ENCODE measurements at regions not wholly inside any gene's neighbourhood (a gene's known extent, or its start where the extent isn't known, plus 50 kb on each side); places are given as distances from the start of the nearest gene placed in this dataset.
"Not testable (repeated sequence)": the region's sequence is repeated elsewhere in the genome, so short reads cannot be mapped to it uniquely, and the experiment has no call there.

DNA sequence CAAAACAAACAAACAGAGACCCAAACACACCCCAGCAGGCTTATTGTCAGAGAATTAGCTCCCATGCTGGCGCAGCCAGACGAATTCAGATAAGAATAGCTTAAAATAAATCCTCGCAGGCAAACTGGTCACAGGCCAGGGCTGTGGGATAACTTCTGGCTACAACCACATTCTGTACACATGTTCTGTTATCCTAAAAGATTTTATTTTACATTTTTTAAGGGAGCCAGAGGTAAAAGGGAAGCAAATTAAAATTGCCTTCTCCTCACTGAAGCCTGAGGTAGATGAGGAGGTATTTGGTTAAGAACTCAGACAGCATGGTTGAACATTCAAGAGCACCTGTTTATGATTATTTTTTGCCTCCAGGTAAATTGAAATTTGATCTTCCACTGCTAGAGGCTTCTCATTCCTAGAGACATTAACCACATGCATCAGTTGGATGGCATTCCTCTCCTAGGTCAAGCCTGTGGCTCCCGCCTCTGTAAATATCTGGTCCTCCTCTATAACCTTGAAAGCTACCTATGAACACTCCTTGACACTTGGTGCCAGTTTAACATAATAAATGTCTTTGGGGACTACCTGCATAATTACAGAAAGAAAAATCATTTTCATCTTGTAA lies 190.3 kb downstream of the SATB1 start:
- peak; percentile 16 for DNase-seq

DNA sequence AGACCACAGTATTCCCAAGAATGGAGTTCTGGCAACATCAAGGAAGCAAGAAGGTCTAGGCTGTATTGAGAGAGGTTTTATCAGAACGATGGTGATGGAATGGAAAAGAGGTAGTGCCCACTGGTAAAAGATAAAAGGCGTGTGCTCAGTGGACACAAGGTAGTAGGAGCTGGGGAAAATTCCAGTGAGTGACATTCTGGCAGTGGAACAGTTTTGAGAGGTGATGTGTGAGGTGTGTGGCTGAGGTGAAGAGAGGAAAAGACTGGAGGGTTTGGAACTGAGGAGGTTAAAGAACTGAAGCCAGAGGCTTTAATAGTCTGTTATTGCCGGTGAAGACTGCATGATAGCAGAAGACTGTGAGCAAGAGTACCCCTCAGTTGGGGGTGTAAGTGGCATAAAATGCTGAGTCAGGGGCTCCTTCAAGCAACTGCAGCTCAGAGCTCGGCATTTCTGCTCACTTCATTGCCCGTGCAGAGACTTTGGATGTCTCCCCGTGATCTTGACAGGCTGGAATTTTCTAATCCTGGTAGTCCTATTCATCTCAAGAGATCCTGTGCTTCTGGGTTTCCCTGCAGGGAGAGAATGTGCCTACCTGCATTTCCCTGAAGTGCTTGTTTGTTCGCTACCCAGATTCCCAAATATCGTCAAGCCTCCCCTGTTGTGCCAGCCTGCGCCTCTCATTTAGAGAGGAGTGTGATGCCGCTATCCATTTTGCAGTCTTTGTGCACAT lies 191.0 kb downstream of the SATB1 start:
- peak; percentile 24 for DNase-seq

DNA sequence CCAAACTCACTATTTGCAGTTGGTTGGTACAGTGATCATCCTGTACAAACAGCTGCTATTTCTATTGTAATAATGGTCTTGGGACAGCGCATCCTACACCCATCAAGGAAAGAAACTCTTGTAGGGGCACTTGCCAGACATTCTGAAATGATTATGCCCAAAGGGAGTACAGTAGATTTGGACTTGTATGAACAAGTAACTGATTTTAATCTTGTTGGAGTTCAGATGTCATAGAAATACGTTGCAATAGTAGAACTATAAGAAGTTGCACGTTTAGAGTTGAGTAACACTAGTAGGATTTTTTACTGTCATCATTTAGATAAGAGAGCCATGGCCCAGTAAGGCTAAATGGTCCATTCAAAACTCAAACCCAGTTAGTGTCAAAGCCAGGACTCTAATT lies 192.8 kb downstream of the SATB1 start:
- no peak for DNase-seq

DNA sequence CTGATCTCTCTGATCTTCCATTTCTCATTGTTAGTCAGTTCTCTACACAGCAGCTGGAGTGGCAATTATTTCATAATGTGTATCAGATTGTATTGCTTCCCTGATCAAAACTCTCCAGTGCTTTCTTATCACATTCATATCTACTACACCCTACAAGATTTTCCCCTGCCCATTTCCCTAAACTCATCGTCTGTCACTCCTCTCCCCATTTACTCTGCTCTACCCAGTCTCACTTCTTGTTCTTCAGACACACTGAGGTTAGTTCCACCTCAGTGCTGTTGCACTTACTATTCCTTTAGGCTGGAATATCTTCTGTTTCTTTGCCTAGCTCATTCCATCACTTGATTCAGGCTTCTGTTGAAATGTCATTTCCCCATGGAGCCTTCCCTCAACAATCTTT lies 197.1 kb downstream of the SATB1 start:
- DNase-seq, result no peak

DNA sequence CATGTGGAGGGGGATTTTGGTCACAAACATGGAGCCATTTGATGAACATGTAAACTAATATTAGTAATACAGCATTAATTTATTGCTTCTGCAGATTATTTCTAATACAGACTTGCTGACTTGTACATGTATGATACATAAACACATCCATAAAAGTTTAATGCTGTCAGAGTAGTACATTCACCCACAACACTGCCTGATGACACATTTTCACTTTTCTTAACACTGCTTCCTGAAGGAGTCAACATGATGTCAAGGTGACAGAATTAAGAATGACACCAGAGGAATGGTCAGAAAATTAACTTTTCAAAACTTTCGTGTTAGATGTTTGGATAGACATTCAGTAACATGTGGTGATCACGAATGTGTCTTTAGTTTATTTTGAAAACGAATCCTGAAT lies 199.4 kb downstream of the SATB1 start:
- DNase-seq, result no peak

DNA sequence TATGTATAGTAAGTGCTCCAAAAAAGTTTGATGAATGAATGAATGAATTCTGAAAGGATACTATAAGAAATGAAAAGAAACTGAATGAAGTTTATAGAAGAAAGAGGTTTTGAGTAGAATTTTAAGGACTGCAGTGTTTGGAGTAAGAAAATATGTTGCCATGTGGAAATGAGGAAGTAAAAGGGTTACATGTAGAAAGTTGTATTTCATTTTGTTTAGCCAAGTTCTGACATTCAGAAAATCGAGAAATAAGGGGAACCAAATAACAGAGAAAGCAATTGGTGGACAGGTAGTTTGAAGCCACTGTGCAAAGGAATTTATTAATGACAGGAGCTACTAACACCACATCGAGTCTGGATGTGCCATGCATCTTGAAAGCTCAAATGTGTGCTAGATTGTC lies 200.7 kb downstream of the SATB1 start:
- DNase-seq, result no peak

DNA sequence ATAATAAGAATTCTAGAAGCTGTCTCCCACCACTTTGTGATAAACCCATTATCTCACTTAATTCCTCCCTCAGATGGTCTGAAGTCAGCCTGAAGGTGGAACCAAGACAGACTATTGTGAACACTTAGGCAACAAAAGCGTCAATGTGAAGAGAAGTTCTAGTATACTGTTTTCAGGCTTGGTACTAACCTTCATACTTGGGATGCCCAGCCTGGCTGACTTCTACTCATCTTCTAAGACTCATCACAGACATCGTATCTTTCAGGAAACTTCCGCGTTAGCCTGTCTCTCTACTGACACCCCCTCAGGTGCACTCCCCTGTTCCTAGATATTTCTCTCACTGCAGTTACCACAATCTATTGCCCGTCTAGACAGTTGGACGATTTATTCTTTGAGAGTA lies 201.2 kb downstream of the SATB1 start:
- DNase-seq, result no peak

DNA sequence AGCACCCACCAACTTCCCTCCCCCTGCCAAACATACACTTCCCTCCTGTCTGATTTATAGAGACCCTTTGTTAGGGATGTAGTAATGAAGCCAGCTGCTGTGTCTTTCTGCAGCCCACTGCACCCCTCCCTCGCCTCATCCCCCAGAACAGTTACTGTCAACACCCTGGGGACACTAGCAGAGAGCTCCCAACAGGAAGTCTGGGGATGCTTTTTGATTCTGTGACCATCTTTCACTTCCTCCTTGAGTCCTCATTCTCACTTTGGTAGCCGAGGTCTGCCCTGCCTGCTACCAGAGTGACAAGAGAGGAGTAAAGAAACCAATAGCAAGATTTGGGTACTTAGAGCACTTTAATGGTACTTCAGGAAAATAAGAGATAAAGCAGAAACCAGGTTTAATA lies 201.6 kb downstream of the SATB1 start:
- no peak for DNase-seq

DNA sequence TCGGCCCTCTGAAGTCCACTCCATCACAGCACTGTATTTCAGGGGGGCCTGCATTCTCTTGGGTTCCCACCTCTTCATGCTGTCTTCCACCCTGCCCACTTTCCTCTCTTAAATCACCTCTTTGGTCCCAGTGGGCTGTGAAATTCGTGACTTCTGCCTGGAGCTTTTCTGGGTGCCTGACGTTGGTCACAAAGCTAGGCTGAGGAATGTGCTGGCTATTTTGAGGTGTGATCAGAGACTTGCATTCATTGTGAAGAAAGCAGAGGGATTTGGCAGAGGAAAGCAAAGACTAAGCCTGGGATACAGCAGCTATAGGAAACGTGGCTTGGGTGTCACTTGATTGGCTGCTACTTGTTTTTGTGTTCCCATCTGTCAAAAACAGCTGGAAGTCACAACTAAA lies 202.5 kb downstream of the SATB1 start:
- no peak for DNase-seq

DNA sequence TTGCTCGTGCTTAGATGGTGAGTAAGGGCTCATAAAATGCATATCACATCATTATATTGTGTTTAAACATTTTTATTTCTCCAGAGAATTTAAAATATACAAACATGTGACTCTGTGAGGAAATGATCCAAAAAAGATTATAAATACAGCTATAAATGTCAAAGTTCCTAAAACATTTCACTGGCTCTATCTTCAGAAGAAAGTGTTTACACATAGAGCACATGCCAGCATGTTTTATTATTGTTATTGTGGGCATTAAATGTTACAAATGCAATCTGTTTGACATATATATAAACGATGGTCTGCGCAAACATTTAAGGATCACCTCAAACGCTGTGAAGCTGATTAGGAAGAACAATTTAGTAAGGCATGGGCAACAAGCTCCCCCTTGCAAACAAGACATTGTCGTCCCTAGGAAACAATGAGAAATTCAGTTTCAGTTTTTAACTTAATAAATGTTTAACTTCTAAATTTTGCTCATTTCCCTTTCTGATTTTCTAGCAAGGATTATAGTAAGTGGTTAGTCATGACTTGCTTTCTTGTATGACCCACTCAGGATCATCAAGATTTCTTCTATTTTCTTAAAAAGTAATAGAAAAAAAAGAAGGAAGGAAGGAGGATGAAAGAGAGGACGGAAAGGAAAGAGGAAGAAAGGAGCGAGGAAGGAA lies 207.5 kb downstream of the SATB1 start:
- DNase-seq, result no peak

DNA sequence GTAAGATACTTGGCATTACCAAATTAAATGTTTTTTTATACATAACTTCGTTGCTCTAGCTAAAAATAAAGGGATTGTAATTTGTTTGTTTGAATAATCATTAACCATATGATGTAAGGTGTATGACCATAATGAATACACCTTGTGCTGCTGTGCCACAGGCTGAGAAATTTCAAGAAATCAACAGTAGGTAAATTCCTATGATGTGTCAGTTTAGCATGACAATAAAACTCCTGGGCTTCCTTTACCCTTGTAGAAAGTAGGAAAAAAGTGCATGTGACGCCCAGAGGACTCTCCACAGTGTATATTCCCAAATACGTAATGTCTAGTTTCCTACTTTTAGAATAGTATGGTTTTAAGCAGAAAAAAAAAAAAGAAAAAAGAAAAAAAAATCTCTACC lies 208.1 kb downstream of the SATB1 start:
- no peak for DNase-seq

DNA sequence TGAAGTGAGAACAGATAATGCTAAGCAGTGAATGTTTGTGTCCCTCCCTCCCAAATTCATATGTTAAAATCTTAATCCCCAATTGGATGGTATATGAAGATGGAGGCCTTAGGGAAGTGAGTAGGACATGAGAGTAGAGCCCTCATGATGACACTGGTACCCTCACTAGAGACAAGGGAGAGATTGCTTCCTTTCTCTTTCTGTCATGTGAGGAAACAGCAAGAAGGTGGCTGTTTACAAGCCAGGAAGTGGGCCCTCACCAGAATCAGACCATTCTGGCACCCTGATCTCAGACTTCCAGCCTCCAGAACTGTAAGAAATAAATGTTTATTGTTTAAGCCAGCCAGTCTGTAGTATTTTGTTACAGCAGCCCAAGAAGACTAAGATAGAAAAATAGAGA lies 209.5 kb downstream of the SATB1 start:
- DNase-seq, result no peak

DNA sequence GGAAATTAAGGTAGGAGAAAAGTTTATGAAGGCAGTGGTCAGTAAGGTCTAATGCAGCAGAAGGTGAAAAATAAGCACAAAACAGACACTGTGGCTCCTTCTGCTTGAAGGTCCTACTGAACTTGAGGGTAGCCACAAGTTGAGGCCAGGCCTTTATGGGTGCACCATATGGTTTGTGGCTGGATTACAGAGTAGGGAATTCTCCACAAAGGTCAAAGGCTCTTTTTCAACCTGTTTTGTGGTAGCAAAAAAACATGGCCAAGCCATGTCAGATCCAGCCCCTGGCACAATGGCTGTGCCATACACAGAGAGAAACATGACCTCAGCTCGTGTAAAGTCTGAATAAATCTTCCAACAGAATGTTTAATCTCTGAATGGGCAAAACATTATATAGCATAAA lies 214.0 kb downstream of the SATB1 start:
- no peak for DNase-seq

DNA sequence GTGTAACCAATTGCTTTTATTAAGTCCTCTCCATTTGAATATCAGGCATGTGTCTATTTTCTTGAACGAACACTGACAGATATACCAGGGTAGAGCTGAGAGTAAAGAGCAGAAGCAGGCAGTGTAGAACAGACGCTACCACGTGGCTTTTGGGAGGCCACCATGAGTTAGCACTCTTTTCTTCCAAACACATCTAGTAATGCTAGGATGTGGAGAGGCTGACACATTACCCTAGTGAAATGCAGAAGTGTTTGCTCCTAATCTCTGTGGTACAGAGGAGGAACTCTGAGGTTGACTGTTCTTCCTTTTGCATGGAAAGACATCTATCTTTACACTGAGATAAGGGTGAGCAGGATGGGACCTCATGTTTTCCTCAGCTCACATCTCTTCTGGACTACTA lies 216.3 kb downstream of the SATB1 start:
- no peak for DNase-seq

DNA sequence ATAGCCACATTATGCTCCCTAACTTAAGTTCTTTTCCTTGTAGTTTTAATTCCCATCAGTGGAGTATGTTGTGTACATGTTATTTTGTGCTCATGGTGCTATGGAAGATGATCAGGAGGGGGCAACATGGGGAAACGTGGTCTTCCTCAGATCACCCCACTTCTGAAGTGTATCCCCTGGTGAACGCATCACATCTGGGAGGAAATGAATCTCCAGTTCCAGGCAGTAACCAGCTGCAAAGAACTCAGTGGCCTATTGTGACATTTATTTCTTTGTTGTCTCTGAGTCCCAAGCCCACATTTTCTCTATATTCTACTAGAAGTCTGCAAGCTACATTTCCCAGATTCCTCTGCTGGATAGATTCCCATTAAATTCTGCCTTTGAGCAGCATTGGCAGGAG lies 217.0 kb downstream of the SATB1 start:
- DNase-seq, result no peak

DNA sequence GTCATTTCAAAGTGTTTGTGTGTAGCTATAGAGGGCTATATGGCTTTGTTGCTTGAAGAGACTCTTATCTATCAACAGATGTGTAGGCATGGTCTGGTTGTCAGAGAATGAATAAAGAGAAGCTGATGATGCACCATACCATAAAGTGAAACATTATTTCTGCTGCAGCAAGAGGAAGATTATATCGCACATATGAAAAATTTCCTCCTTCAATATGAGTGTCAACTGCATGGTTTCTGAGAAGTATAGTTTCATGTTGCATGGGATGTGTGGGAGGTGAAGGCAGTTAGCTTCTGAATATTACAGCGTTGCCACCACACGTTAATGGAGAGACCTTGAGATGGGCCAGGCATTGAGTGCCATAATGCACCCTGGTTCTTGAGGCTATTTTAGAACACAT lies 217.9 kb downstream of the SATB1 start:
- DNase-seq, result no peak

DNA sequence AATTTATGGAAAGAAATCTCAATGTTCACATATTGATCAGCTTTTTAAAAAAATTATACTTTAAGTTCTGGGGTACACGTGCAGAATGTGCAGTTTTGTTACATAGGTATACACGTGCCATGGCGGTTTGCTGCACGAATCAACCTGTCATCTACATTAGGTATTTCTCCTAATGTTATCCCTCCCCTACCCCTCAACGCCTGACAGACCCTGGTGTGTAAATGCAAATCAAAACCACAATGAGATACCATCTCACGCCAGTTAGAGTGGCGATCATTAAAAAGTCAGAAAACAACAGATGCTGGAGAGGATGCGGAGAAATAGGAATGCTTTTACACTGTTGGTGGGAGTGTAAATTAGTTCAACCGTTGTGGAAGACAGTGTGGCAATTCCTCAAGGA lies 219.4 kb downstream of the SATB1 start:
- DNase-seq, result not testable (repeated sequence)

DNA sequence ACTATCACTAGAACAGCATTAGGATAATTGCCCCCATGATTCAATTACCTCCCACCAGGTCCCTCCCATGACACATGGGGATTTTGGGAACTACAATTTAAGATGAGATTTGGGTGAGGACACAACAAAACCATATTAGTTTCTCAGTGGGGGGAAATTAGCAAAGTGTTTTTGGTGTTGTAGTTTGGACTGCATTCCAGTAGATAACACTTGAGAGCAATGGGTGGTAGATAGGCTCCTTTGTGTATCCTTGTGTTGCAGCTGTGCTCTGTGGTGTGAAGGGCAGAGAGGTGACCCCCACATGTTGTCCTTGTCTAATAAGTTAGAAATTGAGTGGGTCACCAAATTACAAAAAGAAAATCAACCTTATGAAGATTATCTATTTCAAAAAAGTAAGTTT lies 223.8 kb downstream of the SATB1 start:
- DNase-seq, result no peak

DNA sequence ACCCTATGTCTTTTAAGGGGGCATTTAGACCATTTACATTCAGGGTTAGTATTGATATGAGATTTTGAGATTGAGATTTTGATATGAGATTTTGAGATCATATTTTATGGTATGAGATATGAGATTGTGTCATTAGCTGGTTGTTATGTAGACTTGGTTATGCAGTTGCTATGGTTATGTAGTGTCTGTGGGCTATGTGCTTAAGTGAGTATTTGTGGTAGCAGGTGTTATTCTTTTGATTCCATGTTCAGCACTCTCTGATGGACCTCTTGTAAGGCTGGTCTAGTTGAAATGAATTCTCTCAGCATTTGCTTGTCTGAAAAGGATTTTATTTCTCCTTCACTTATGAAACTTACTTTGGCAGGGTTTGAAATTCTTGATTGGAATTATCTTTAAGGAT lies 225.4 kb downstream of the SATB1 start:
- no peak for DNase-seq

DNA sequence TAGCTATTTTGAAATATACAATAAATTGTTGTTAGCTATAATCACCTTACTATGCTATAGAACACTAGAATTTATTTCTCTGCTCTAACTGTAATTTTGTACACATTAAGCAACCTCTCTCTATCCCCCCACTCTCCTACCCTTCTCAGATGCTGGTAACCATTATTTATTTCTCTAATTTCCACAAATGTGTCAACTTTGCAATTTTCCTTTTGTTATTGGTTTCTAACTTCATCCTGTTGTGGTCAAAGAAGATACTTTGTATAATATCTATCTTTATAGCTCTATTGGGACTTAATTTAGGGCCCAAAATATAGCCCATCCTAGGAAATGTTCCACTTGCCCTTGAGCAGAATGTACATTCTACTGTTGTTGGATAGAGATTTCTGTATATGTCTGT lies 229.3 kb downstream of the SATB1 start:
- DNase-seq, result no peak

DNA sequence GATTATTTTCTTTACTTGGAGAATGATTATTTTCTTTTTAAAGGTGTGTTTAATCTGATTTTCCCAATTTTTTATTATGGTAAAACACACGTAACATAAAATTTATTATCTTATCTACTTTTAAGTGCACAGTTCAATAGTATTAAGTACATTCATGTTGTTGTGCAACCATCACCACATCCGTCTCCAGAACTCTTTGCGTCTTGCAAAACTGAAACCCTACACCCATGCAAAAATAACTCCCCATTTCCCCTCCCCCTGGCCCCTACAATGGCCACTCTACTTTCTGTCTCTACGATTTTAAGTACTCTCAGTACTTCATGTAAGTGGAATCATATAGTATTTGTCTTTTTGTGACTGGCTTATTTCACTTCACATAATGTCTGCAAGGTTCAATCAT lies 230.7 kb downstream of the SATB1 start:
- DNase-seq, result no peak

DNA sequence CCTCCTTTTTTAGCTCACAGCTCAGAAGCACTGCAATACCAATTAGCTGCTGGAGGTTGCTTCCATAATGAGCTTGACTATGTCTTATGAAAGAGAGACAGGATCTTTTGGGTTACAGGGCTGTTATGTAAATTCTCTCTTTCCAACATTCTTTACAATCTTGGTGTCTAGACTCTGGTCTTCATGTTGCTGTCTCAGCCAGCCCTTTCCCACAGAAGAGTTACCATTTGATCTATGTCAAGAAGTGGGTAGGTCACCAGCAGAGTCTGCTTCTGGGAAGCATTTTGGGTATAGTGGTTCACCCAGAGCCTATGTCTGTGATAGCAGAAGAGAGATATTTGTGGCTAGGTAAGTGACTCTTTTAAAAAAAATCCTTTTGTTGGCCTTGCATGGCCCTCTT lies 234.5 kb downstream of the SATB1 start:
- no peak for DNase-seq

DNA sequence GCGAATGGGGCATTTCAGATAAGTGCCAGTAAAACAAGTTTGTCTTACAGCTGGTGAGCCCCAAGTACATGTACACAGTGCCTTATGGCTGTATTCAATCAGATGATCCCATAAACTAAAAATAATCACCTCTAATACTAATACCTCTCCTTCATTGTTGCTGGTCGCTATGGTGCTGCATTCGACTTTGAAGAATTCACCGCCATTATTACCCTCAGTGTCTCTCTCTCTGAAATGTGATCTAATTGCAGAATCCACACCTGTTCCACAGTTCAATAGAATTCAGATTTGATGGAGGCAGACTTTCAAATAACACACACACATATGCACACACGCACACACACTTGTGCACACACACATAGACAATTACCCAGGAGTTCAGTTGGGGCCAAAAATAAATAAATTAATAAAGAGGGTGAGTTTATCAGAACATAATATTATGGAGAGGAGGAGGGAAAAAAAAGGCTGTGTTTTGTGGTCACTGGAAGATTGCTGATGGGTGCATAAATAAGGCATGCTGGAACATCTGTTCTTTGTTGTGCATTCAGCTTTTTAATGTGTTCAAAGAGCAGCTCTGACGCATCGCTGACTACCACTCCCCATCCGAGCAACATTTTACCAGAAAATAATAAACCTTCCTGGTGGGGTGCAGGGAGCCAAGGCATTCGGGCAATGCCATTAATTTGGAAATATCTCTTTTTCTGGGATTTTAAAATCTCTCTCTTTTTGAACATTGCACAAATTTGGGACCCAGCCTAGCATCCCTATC lies 235.7 kb downstream of the SATB1 start:
- DNase-seq, result peak; percentile 76

DNA sequence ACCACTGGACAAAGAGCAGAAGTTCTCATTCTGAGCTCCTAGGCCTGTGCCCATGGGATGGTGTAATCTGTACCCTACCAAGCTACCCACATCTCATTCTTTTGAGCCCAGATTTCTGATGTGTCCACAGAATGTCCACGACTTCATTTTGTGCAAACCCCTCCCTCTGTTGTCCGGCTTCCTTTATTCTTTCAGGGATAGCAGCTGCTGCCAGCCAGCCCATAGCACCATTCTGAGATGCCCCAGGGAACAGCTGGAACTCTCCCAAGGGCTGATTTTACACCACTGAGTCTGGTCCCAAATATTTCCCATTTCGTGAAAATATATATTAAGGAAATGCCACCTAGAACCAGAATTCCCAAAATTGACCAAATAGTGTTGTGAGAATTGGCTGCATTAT lies 236.6 kb downstream of the SATB1 start:
- no peak for DNase-seq
